Activated naive CD4-positive, alpha-beta T cell treated with anti-CD3 and anti-CD28 coated beads for 36 hours (primary cell): ENCODE measurements at regions not wholly inside any gene's neighbourhood (a gene's known extent, or its start where the extent isn't known, plus 50 kb on each side); places are given as distances from the start of the nearest gene placed in this dataset.

Experiments used
- CTCF ChIA-PET: fragments of 350-600 bp; sonication (Branson Sonifier 250); formaldehyde crosslinking; loops from one replicate; lab custom pipeline; 2021; ENCODE audit warnings: antibody characterized with exemption; lab: Charles Lee
- DNase-seq: peaks from one replicate; pipeline ENCODE4 v3.0.0-alpha.2; 2020
- H3K27ac Mint-ChIP-seq: one replicate; pipeline ENCODE4 v1.8.0; 2021; ENCODE audit warnings: mild to moderate bottlenecking, mixed read lengths
- H3K27me3 Mint-ChIP-seq: one replicate; pipeline ENCODE4 v1.8.0; 2021; ENCODE audit warnings: low read depth, mixed read lengths
- H3K36me3 Mint-ChIP-seq: one replicate; pipeline ENCODE4 v1.8.0; 2021; ENCODE audit warnings: low read depth, mixed read lengths
- H3K4me1 Mint-ChIP-seq: one replicate; pipeline ENCODE4 v1.8.0; 2021; ENCODE audit warnings: low read depth, mixed read lengths
- H3K4me3 Mint-ChIP-seq: one replicate; pipeline ENCODE4 v1.8.0; 2021; ENCODE audit warnings: mild to moderate bottlenecking, moderate library complexity, mixed read lengths
- H3K9me3 Mint-ChIP-seq: one replicate; pipeline ENCODE4 v1.8.0; 2021; ENCODE audit warnings: mixed read lengths
- intact Hi-C: fragments of 100-400 bp; cut with micrococcal nuclease; formaldehyde crosslinking; loops from one replicate; pipeline ENCODE4 v1.15.1; 2023

DNA sequence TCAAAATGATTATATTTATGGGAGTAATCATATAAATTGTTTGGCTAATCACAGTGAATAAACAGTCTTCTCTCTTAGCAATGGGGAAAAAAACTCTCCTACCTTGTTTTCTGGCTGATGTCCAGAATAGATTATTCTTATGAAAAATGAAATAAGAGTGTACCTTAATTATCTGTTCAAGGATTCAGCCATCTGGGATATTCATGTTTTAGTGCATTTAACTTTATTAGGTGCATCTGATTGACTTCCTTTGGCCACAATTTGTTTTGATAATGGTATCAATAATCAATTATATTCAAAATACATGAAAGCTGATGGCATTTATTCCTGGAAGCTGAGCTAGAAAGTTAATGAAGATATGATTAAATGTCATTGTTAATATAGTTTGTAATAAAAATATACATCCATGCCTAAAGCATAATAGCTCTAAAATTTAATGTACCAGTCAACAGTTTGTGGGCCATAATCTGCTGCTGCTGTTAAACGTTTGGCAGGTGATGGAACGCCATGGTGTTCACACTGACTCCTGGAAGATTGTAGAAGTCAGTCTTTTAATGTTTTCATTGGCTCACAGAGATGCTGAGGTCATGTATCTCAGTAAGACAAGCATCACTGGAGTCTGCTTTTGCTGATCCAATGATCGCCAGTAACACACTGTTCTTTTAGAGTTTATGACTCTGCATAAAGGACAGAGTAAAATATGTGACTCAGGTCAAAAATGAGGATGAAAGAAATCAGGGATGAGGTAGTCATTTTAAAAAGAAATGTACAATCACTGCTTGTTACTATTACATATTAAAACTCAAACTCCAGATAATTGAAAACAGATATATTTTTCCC lies 105.8 kb downstream of the ISL1 start:
- CTCF ChIA-PET: interaction anchor here (1.1 kb wide), 2 partner anchors 337 to 526 kb away, joined by 3 read pairs; no protein-coding TSS in a partner anchor
- intact Hi-C loops: no loop called here
- no peaks in the 10 kb centered on the region for H3K4me1 Mint-ChIP-seq
- peaks cover 7% of the 10 kb centered on the region for H3K9me3 Mint-ChIP-seq
- no peak overlapping the region for H3K27ac Mint-ChIP-seq
- no peak for DNase-seq
- no peak overlapping the region for H3K4me3 Mint-ChIP-seq
- H3K27me3 Mint-ChIP-seq: no peaks in the 10 kb centered on the region
- no peaks in the 10 kb centered on the region for H3K36me3 Mint-ChIP-seq

GRCh38 chr5:51494821-51495220 lies 111.6 kb downstream of the ISL1 start:
- DNase-seq: no peak
- H3K27me3 Mint-ChIP-seq: no peaks in the 10 kb centered on the region
- CTCF ChIA-PET: no interaction called here
- H3K4me3 Mint-ChIP-seq: no peak overlapping the region
- intact Hi-C loops: no loop called here
- H3K36me3 Mint-ChIP-seq: no peaks in the 10 kb centered on the region
- peaks cover 9% of the 10 kb centered on the region for H3K9me3 Mint-ChIP-seq
- H3K4me1 Mint-ChIP-seq: no peaks in the 10 kb centered on the region
- no peak overlapping the region for H3K27ac Mint-ChIP-seq

- Mint-ChIP-seq H3K4me3 (no peak overlapping the region), H3K4me1 (no peaks in the 10 kb centered on the region), H3K36me3 (no peaks in the 10 kb centered on the region), H3K27me3 (no peaks in the 10 kb centered on the region), H3K27ac (no peak overlapping the region), H3K9me3 (peaks cover 9% of the 10 kb centered on the region)
- intact Hi-C loops: no loop called here
- CTCF ChIA-PET: interaction anchor here (0.5 kb wide), 1 partner anchor 1065 kb away, joined by 4 read pairs; no protein-coding TSS in a partner anchor
- DNase-seq: no peak
Measured at GRCh38 chr5:51495672-51496071, 112.4 kb downstream of the ISL1 start.

DNA sequence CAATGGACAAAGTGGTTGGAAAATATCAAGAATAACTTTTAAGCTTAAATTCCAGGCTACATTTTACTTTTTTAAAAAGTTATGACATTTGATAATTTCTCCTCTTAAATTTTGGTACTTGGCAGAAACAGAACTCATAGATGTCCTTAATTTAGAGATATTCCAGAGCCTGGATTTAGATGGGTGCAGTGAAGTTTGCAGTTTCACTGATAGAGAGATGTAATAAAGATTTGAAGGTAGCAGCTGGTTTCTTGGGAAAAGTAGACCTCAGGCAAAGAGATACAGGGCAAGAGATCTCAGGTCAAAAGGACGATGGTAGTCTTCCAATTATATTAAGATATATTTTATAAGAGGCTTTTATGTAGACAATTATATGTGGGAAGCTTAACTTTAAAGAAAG lies 134.6 kb downstream of the ISL1 start:
- no peak overlapping the region for H3K27ac Mint-ChIP-seq
- peaks cover 2% of the 10 kb centered on the region for H3K9me3 Mint-ChIP-seq
- CTCF ChIA-PET: no interaction called here

GRCh38 chr5:51518607-51519006 lies 135.4 kb downstream of the ISL1 start:
- no peak for DNase-seq
- no peaks in the 10 kb centered on the region for H3K4me1 Mint-ChIP-seq
- no peaks in the 10 kb centered on the region for H3K9me3 Mint-ChIP-seq
- CTCF ChIA-PET: no interaction called here
- intact Hi-C loops: no loop called here
- H3K27me3 Mint-ChIP-seq: no peaks in the 10 kb centered on the region
- no peak overlapping the region for H3K4me3 Mint-ChIP-seq
- H3K36me3 Mint-ChIP-seq: no peaks in the 10 kb centered on the region
- H3K27ac Mint-ChIP-seq: no peak overlapping the region

More for the DNA sequence above, 134.6 kb downstream of the ISL1 start:
- no peaks in the 10 kb centered on the region for H3K36me3 Mint-ChIP-seq
- no peaks in the 10 kb centered on the region for H3K4me1 Mint-ChIP-seq
- H3K27me3 Mint-ChIP-seq: no peaks in the 10 kb centered on the region
- DNase-seq: no peak
- no peak overlapping the region for H3K4me3 Mint-ChIP-seq
- intact Hi-C loops: no loop called here

DNA sequence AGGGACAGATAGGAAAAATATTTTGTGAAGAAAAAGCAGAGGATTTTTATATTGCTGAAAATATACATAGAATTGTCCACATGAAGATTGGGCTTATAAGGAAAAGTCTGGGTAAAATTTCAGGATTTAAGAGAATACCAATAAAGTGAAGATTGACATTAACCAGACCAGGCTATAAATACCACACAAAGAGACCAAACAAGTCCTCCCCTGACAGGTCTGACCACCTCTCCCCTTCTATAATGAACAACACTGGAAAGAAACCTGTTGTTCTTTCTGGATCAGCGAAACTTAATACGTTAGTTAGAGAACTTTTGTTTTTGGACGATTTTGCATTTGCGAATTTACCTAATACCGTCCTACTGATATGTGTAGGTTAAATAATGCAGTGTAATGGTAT lies 138.3 kb downstream of the ISL1 start:
- Mint-ChIP-seq H3K27ac (no peak overlapping the region), H3K4me3 (no peak overlapping the region), H3K36me3 (no peaks in the 10 kb centered on the region), H3K27me3 (no peaks in the 10 kb centered on the region), H3K4me1 (no peaks in the 10 kb centered on the region), H3K9me3 (no peaks in the 10 kb centered on the region)
- intact Hi-C loops: no loop called here
- CTCF ChIA-PET: no interaction called here
- DNase-seq: no peak

DNA sequence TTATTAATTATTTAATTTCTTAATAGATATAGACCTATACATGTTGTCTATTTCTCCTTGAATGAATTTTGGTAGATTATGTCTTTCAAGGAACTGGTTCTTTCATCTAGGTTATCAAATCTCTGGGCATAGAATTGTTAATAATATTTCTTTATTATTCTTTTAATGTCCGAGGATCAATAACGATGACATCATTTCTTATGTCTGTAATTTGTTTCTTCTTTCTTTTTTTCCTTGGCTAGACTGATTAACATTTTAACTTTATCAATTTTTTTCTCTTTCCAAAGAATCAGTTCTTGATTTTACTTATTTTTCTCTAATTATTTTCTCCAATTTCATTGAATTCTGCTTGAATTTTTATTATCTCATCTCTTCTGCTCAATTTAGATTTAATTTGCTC lies 156.0 kb downstream of the ISL1 start:
- intact Hi-C loops: no loop called here
- H3K4me3 Mint-ChIP-seq: no peak overlapping the region
- H3K27me3 Mint-ChIP-seq: no peaks in the 10 kb centered on the region
- no peaks in the 10 kb centered on the region for H3K36me3 Mint-ChIP-seq
- DNase-seq: no peak
- peaks cover 7% of the 10 kb centered on the region for H3K9me3 Mint-ChIP-seq
- no peaks in the 10 kb centered on the region for H3K4me1 Mint-ChIP-seq
- CTCF ChIA-PET: no interaction called here
- H3K27ac Mint-ChIP-seq: no peak overlapping the region

DNA sequence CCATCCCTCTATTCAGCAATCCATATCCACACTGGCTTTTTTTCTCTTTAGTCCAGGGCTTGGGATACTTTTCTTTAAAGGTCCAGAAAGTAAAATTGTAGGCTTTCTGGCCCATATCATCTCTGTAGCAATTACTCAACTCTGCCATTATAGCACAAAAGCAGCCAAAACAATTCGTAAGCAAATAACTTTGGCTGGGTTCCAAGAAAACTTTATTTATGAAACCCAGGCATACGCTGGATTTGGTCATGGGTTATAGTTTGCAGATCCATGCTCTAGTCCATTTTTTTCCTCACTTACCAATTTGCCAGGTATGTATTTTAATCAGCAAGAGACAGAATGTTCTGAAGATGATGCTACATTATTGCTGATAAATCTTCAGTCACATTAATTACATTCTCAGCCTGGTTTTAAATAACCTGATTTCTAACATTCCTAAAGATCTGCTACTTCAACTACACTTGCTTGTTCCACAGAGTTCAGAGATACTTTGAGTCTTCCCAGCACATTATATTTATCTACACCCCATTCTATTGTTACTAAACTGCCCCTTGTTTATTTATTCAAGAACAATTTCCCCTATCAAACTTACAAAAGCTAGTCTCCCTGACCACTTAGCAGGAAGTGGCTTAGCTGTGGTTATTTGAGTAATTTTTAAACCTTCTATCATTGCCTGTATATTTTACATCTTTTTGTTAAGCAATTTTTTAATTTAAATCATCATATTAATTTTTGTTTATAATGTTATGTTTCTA lies 161.0 kb downstream of the ISL1 start:
- Mint-ChIP-seq H3K4me3 (no peak overlapping the region), H3K36me3 (no peaks in the 10 kb centered on the region), H3K27me3 (no peaks in the 10 kb centered on the region), H3K4me1 (no peaks in the 10 kb centered on the region), H3K9me3 (no peaks in the 10 kb centered on the region), H3K27ac (no peak overlapping the region)
- CTCF ChIA-PET: no interaction called here
- intact Hi-C loops: no loop called here
- no peak for DNase-seq

GRCh38 chr5:51556833-51557232 lies 173.6 kb downstream of the ISL1 start:
- intact Hi-C loops: no loop called here
- H3K27me3 Mint-ChIP-seq: no peaks in the 10 kb centered on the region
- H3K4me3 Mint-ChIP-seq: no peak overlapping the region
- H3K27ac Mint-ChIP-seq: no peak overlapping the region
- H3K9me3 Mint-ChIP-seq: peaks cover 4% of the 10 kb centered on the region
- CTCF ChIA-PET: no interaction called here
- DNase-seq: no peak
- no peaks in the 10 kb centered on the region for H3K4me1 Mint-ChIP-seq
- no peaks in the 10 kb centered on the region for H3K36me3 Mint-ChIP-seq

GRCh38 chr5:51558682-51559081 lies 175.4 kb downstream of the ISL1 start:
- Mint-ChIP-seq H3K36me3 (no peaks in the 10 kb centered on the region), H3K4me3 (no peak overlapping the region), H3K27me3 (no peaks in the 10 kb centered on the region), H3K27ac (no peak overlapping the region), H3K4me1 (no peaks in the 10 kb centered on the region), H3K9me3 (no peaks in the 10 kb centered on the region)
- CTCF ChIA-PET: no interaction called here
- DNase-seq: no peak
- intact Hi-C loops: no loop called here

GRCh38 chr5:51559339-51559738 lies 176.1 kb downstream of the ISL1 start:
- no peaks in the 10 kb centered on the region for H3K36me3 Mint-ChIP-seq
- CTCF ChIA-PET: no interaction called here
- H3K9me3 Mint-ChIP-seq: no peaks in the 10 kb centered on the region
- intact Hi-C loops: no loop called here
- H3K27ac Mint-ChIP-seq: no peak overlapping the region
- DNase-seq: no peak
- H3K4me3 Mint-ChIP-seq: no peak overlapping the region
- no peaks in the 10 kb centered on the region for H3K27me3 Mint-ChIP-seq
- no peaks in the 10 kb centered on the region for H3K4me1 Mint-ChIP-seq

- no peak overlapping the region for H3K27ac Mint-ChIP-seq
- intact Hi-C loops: no loop called here
- CTCF ChIA-PET: no interaction called here
- H3K36me3 Mint-ChIP-seq: no peaks in the 10 kb centered on the region
- no peak for DNase-seq
- no peaks in the 10 kb centered on the region for H3K4me1 Mint-ChIP-seq
- H3K4me3 Mint-ChIP-seq: no peak overlapping the region
- H3K9me3 Mint-ChIP-seq: no peaks in the 10 kb centered on the region
- no peaks in the 10 kb centered on the region for H3K27me3 Mint-ChIP-seq
Measured at GRCh38 chr5:51559921-51560658, 176.8 kb downstream of the ISL1 start.
